ENCODE measurements at regions not wholly inside any gene's neighbourhood (a gene's known extent, or its start where the extent isn't known, plus 50 kb on each side); places are given as distances from the start of the nearest gene placed in this dataset.

- no peak for TF ChIP-seq CTCF (conservative IDR thresholded peaks at IDR 0.05; ENCODE audit: low read length)
- no peak for TF ChIP-seq EZH2phosphoT487 (IDR thresholded peaks at IDR 0.05; ENCODE audit: borderline replicate concordance)
Observed at GRCh38 chr9:94443032-94443722, 111.7 kb upstream of the PCAT7 start.
